ENCODE measurements at regions not wholly inside any gene's neighbourhood (a gene's known extent, or its start where the extent isn't known, plus 50 kb on each side); places are given as distances from the start of the nearest gene placed in this dataset.
A peak's percentile ranks its signal among the peaks of the same experiment; 100 is the strongest.
"Not testable (repeated sequence)": the region's sequence is repeated elsewhere in the genome, so short reads cannot be mapped to it uniquely, and the experiment has no call there.

DNA sequence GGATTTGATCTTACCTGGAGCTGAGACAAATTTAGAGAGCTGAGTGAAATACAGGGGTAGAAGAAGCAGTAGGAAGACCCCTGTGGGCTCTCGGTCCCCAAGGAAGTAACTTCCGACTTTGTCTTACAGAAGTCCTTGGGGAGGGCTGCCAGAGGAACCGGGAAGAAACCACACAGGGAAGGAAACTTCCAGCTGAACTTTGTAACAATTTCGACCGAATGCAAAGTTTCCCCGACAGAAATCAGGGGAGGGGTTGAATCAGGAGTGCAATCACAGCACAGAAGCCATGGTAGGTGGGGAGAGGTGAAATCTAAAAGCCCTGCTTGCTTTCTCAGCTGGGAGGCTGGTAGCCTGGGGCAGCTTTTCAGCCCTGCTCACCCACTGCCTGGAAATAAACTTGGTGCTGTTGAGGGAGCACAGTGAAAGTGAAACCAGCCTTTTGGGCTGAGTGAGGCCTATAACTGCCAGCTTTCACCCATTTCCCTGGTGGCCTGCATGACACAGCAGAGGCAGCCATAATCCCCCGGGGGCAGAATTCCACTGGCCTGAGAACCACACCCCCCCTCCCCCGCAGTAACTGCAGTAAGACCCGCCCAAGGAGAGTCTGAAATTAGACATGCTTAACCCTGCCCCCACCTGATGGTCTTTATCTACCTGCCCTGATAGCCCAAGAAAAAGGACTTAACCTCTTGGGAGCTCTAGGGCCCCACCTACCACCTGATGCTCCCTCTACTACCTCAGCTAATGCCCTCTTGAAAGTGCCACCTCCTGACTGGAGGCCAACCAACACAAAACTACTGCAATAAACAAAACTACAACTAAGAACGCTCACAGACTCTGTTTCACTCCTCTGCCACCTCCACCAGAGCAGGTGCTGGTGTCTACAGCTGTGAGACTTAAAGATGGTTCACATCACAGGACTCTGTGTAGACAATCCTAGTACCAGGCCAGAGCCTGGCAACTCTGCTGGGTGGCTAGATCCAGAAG is 248.2 kb downstream of the PARM1 start:
- DNase-seq: no peak

DNA sequence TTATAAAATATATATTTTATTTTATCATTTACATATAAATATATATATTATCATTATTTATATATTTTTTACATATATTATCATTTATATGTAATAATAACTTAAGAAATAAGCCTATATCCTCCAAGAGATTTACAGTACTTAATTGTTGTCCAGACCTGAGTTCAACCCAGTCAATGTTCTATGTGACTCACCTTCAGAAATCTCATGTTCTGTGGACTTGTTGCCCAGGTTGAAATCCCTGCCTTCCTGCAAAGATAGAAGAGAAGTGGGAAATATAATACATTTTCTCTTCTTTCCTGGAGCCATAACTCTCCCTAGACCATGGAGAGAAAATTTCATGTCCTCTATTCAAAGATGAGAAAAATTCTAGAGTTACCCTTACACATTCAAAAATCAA is 247.3 kb downstream of the PARM1 start:
- no peak for DNase-seq

DNA sequence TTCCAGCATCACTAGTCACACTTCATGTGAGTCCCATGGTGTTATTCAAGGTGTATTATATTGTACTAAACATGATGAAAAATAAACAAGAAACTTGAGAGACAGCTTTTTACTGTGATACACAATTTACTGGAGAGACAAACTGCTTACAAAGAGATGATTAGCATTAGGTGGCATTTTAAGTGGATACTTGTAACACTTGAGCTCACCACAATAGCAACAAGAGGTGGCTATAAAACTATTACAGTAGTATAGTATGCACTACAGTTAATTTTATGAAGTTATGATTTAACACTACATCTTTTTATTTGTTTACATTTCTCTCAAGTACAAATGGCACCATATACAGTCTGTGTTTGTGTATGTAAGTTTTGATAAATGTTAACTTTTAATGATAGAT is 246.6 kb downstream of the PARM1 start:
- DNase-seq: no peak

DNA sequence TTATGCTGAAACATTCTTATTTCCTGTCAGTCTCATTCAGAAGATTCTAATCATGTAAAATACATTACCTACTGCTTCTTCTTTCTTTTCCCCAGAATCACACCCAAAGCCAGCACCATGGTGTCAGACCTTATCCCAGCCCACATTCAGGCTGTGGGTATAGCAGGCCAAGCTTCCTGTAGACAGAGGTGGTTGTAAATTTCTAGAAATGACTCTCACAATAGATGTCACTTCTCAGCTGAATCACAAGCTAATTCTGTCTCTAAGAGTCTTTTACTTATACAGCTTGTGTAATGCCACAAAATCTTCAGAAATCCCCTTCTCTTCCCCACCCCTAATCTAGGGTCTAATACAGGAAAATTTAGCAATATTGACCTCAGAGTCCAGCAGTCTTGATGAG is 239.6 kb downstream of the PARM1 start:
- no peak for DNase-seq

DNA sequence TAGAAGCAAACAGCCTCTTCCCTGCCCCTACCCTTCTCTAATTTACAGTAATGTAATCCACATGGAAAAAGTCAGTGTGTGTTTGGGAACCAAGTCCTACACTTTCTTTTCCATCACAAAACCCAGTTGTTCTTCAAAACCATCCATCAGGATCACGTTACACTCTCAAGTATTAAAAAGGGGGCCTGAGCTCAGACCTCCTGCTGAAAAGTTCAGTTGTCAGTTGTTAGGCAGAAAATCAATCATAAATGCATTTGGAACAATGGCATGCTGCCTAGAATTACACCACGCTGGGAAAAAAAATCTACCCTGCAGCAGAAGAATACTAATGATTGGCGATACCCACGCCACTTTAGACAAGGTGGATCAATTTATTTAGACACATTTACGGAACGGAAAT is 236.5 kb downstream of the PARM1 start:
- DNase-seq: no peak

GRCh38 chr4:75169020-75169419 is 236.1 kb downstream of the PARM1 start:
- DNase-seq: no peak

- no peak for DNase-seq
Measured at GRCh38 chr4:75168548-75168947, 235.6 kb downstream of the PARM1 start.

DNA sequence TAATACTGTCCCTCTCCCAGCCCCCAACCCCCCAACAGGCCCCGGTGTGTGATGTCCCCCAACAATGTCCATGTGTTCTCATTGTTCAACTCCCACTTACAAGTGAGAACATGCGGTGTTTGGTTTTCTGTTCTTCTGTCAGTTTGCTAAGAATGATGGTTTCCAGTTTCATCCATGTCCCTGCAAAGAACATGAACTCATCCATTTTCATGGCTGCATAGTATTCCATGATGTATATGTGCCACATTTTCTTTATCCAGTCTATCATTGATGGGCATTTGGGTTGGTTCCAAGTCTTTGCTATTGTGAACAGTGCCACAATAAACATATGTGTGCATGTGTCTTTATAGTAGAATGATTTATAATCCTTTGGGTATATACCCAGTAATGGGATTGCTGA is 232.2 kb downstream of the PARM1 start:
- DNase-seq: not testable (repeated sequence)

GRCh38 chr4:75158451-75158850 is 225.5 kb downstream of the PARM1 start:
- no peak for DNase-seq

DNA sequence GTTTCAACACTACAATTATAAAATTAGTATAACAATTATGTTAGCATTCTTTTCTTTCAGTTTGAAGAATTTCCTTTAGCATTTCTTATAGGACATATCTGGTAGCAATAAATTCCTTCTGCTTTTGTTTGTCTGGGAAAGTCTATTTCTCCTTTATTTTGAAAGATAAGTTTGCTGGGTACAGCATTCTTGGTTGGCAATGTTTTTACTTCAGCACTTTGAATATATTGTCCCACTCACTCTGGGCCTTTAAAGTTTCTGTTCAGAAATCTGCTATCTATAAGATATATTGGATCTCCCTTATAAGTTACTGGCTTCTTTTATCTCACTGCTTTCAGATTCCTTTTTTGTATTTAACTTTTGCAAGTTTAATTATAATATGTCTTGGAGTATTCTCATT is 222.1 kb downstream of the PARM1 start:
- DNase-seq: no peak

- no peak for DNase-seq
Measured at GRCh38 chr4:75146223-75146622, 213.3 kb downstream of the PARM1 start.

GRCh38 chr4:75144475-75144874 is 211.6 kb downstream of the PARM1 start:
- DNase-seq: no peak

DNA sequence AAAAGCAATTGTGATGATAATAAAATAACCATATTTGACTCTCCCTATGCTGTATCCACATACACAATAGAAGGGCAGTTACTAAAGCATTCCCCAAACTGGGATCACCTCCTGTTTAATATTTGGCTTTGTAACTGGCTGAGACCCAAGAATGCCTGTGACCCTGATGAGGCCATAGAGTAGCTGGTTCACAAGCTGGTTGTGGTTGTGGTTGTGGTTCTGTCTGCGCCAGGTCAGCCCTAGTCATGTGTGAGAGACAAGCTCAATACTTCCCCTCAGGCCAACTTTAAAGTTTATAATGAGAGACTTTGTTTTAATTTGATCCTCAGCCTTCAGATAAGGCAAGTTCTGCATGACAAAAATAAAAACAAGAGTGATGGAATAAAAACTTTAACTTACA is 209.9 kb downstream of the PARM1 start:
- DNase-seq: peak; percentile 1

DNA sequence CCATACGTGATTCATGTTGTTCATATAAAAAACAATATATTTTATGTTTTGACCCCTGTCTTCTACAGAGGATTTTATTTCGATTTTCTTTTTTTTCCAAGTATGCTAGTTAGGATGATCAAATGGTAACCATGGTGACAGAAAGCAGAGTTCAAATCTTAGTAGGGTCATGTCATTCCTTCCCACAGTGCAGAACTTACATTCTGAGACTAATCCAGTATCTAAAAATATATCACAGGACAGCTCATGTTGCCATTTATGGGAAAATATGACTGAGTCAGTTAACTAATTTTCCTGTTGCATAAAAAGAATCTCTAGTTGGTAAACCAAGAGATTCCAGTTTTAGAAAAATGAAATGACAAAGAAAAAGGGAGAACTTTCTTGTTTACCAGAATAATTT is 209.5 kb downstream of the PARM1 start:
- DNase-seq: no peak

DNA sequence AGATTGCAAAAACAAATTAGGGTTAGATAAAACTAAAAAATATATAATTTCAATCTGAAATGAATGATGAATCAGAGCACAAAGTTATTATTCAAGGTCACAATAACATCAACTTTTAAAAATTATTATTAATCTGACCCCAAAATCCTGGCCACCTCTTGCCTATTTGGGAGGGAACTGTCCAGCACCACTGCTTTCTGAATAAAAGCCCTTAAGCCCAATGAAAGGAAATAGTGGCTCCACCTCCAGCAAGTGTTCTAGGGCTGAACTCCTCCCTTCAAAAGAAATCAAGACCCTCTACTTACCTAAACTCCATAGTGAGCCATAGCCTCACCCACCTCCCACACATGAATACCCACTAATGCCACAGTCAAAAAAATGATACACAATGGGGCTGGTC is 208.2 kb downstream of the PARM1 start:
- DNase-seq: no peak

- DNase-seq: no peak
Measured at GRCh38 chr4:75137302-75137701, 204.4 kb downstream of the PARM1 start.

GRCh38 chr4:75135068-75135825 is 202.3 kb downstream of the PARM1 start:
- DNase-seq: no peak

- DNase-seq: not testable (repeated sequence)
Measured at GRCh38 chr4:75126870-75127269, 194.0 kb downstream of the PARM1 start.

DNA sequence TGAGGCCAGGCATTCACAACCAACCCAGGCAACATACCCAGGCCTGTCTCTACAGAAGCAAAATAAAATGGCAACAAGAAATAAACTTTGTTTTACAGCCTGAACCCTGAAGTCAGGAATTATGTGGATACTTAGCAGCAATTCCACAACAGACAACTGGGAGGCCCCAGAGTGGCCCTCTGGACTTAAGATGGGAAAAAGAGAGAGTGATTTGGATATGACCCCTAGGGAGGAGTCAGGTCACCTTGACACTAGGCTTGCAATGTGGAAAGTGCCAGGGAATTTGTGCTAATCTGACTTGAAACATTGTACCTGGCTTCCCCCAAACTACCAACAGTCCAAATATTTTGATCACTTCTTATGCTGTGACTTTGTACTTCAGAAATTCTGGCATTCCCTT is 193.1 kb downstream of the PARM1 start:
- DNase-seq: no peak

DNA sequence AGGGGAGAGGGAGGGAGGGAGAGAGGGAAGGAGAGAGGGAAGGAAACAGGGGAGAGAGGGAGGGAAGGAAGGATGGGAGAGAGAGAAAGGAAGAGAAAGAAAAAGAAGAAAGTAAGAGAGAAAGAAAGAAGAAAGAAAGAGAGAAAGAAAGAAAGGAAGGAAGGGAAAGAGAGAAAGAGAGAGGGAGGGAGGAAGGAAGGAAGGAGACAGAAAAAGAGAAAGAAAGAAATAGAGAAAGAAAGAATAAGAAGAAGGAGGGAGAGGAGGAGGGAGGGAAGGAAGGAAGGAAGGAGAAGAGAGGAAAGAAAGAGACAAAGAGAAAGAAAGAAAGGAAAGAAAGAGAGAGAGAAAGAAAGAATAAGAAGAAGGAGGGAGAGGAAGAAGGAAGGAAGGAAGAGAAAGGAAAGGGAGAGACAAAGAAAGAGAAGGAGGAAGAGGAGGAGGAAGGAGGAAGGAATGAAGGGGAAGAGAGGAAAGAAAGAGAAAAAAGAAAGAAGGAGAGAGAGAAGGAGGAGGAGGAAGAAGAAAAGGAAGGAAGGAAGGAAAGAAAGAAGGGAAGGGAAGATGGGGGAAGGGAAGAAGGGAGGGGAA is 189.6 kb downstream of the PARM1 start:
- no peak for DNase-seq

- DNase-seq: no peak
Measured at GRCh38 chr4:75118739-75119138, 185.8 kb downstream of the PARM1 start.

- no peak for DNase-seq
Measured at GRCh38 chr4:75110061-75110460, 177.1 kb downstream of the PARM1 start.

DNA sequence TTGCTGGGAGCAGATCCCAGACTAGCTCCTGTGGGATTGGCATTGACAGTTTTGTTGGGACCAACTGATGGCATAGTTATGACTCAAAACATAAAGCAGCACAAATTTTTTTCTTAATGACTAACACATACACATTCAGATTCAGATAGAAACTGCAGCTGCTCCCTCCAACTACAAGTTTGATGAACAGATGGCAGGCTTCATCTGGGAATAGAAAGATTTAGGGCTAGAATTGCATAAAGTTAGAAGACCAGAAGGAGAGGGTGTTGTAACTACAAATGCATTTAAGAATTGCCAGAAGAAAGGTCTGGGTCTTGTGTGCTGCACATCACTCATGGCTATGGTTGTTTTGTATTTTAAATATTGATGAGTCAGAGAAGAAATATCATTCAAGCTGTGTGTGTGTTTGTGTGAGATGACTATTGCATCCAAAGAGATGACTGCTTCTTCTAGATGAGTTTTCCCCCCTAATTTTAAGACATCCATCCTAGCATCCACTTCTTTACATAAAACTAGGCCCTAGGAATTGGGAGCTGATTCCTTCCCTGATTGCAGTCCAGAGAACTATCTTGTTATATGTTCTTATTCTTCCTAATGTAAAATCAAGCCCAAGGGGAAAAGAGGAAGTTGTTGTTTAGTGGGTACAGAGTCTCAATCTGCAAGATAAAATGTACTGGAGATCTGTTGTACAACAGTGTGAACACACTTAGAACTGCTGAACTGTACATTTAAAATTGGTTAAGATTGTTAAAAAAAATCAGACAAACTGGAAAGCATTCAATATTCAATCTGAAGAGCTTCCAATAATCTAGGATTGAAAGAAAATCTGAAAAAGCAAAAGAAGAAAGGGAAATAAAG is 175.1 kb downstream of the PARM1 start:
- no peak for DNase-seq

Data from HCEC 1CT (cell line).